GM12878 (cell line): ENCODE measurements at regions not wholly inside any gene's neighbourhood (a gene's known extent, or its start where the extent isn't known, plus 50 kb on each side); places are given as distances from the start of the nearest gene placed in this dataset.

Experiments
- LARP7 ChIP-seq: fragments of 450-650 bp; IDR thresholded peaks from 2 replicates; pipeline ENCODE4 v1.6.1; 2017; ENCODE audit warnings: mild to moderate bottlenecking
- POLR2AphosphoS5 ChIP-seq: IDR thresholded peaks from 2 replicates; pipeline ENCODE4 v1.6.1; 2011; ENCODE audit warnings: mild to moderate bottlenecking, low read length, inconsistent platforms

- TF ChIP-seq LARP7 (no peak), POLR2AphosphoS5 (no peak)
These were observed 419.7 kb upstream of the BRINP1 start for GRCh38 chr9:119788921-119789320.
